Tibial artery (tissue), 4 donors: ENCODE measurements at regions not wholly inside any gene's neighbourhood (a gene's known extent, or its start where the extent isn't known, plus 50 kb on each side); places are given as distances from the start of the nearest gene placed in this dataset.

Experiments
- DNase-seq, 2 donors: peaks; one replicate each; pipeline ENCODE4 v3.0.0-alpha.2; 2019
- H3K27ac ChIP-seq, 2 donors: fragments of 200-600 bp; sonication (generic) in 1 of 2; 1 replicate in 1 of 2; 2 replicates in 1 of 2; pipeline ENCODE4 v1.5.1; 2018 to 2019; ENCODE audit warnings: mild to moderate bottlenecking in 1 of 2
- H3K27me3 ChIP-seq, 2 donors: fragments of 200-600 bp; sonication (generic) in 1 of 2; one replicate each; pipeline versions ENCODE4 v1.5.1 to v1.6.0; 2016 to 2019
- H3K36me3 ChIP-seq, 3 donors: fragments of 200-600 bp; sonication (generic) in 2 of 3; one replicate each; pipeline ENCODE4 v1.5.1; 2016 to 2019; ENCODE audit warnings: mild to moderate bottlenecking in 2 of 3
- H3K4me1 ChIP-seq, 4 donors: fragments of 200-600 bp; sonication (generic) in 2 of 4; 1 replicate in 3 of 4; 2 replicates in 1 of 4; pipeline ENCODE4 v1.5.1; 2016 to 2019
- H3K4me3 ChIP-seq, 2 donors: fragments of 200-600 bp; sonication (generic) in 1 of 2; 1 replicate in 1 of 2; 2 replicates in 1 of 2; pipeline ENCODE4 v1.5.1; 2018 to 2019; ENCODE audit warnings: mild to moderate bottlenecking in 2 of 2
- H3K9me3 ChIP-seq, 3 donors: fragments of 200-600 bp; sonication (generic) in 1 of 3; one replicate each; pipeline ENCODE4 v1.5.1; 2016 to 2019
- CTCF ChIP-seq, 2 experiments: fragments of 200-600 bp in 1 of 2; fragments of 450-650 bp in 1 of 2; IDR thresholded peaks; one replicate each; pipeline ENCODE4 v1.5.1; 2017 to 2019; ENCODE audit warnings: antibody characterized with exemption in 2 of 2, mild to moderate bottlenecking in 1 of 2, moderate library complexity in 1 of 2
- intact Hi-C: fragments of 100-400 bp; cut with DNase I; formaldehyde crosslinking; loops from one replicate; pipeline ENCODE4 v1.15.0; 2023; ENCODE audit warnings: low total_unique reads

GRCh38 chr2:182622231-182622630, 93.8 kb upstream of the DNAJC10 start:
- TF ChIP-seq CTCF (IDR thresholded peaks at IDR 0.05), result no peak
- intact Hi-C loops, result no loop called here
- Histone ChIP-seq H3K27me3 (no peaks in the 10 kb centered on the region), H3K4me1 (peaks cover 0 to 12% (median 2%) of the 10 kb centered on the region in 4 donors), H3K4me3 (no peak overlapping the region), H3K27ac (no peak overlapping the region), H3K36me3 (no peaks in the 10 kb centered on the region), H3K9me3 (no peaks in the 10 kb centered on the region)
- DNase-seq, result no peak

- no peak for TF ChIP-seq CTCF (IDR thresholded peaks at IDR 0.05)
- H3K27ac ChIP-seq, result no peak overlapping the region
- intact Hi-C loops, result no loop called here
- no peaks in the 10 kb centered on the region for H3K9me3 ChIP-seq
- peaks cover 0 to 12% (median 2%) of the 10 kb centered on the region in 4 donors for H3K4me1 ChIP-seq
- H3K36me3 ChIP-seq, result no peaks in the 10 kb centered on the region
- no peak for DNase-seq
- H3K4me3 ChIP-seq, result no peak overlapping the region
- no peaks in the 10 kb centered on the region for H3K27me3 ChIP-seq
These were observed 90.2 kb upstream of the DNAJC10 start for GRCh38 chr2:182625814-182626213.

- intact Hi-C loops, result no loop called here
- Histone ChIP-seq H3K27ac (no peak overlapping the region), H3K4me3 (no peak overlapping the region), H3K27me3 (no peaks in the 10 kb centered on the region), H3K9me3 (no peaks in the 10 kb centered on the region), H3K36me3 (no peaks in the 10 kb centered on the region), H3K4me1 (no peaks in the 10 kb centered on the region)
- no peak for DNase-seq
- no peak for TF ChIP-seq CTCF (IDR thresholded peaks at IDR 0.05)
These were observed 87.1 kb upstream of the DNAJC10 start for GRCh38 chr2:182628916-182629315.

- intact Hi-C loops, result no loop called here
- Histone ChIP-seq H3K36me3 (no peaks in the 10 kb centered on the region), H3K4me3 (no peak overlapping the region), H3K27ac (no peak overlapping the region), H3K9me3 (no peaks in the 10 kb centered on the region), H3K4me1 (no peaks in the 10 kb centered on the region), H3K27me3 (no peaks in the 10 kb centered on the region)
- TF ChIP-seq CTCF (IDR thresholded peaks at IDR 0.05), result no peak
- no peak for DNase-seq
These were observed 85.8 kb upstream of the DNAJC10 start for GRCh38 chr2:182630207-182630606.

- DNase-seq, result no peak
These were observed 84.8 kb upstream of the DNAJC10 start for GRCh38 chr2:182631299-182631698.

More at GRCh38 chr2:182631299-182631698, 84.8 kb upstream of the DNAJC10 start:
- Histone ChIP-seq H3K27ac (no peak overlapping the region), H3K36me3 (no peaks in the 10 kb centered on the region), H3K4me3 (no peak overlapping the region), H3K4me1 (no peaks in the 10 kb centered on the region), H3K27me3 (no peaks in the 10 kb centered on the region), H3K9me3 (no peaks in the 10 kb centered on the region)
- TF ChIP-seq CTCF (IDR thresholded peaks at IDR 0.05), result no peak
- intact Hi-C loops, result no loop called here
